CD4-positive, alpha-beta memory T cell (primary cell): ENCODE measurements at regions not wholly inside any gene's neighbourhood (a gene's known extent, or its start where the extent isn't known, plus 50 kb on each side); places are given as distances from the start of the nearest gene placed in this dataset.

ENCODE experiments used
- CTCF ChIA-PET: fragments of 350-600 bp; sonication (Branson Sonifier 250); formaldehyde crosslinking; loops from one replicate; lab custom pipeline; 2021; ENCODE audit warnings: inconsistent platforms; ENCODE audit not compliant: partially characterized antibody; lab: Charles Lee
- POLR2A ChIA-PET: fragments of 350-600 bp; sonication (Branson Sonifier 250); formaldehyde crosslinking; loops from one replicate; lab custom pipeline; 2021; ENCODE audit not compliant: partially characterized antibody; lab: Charles Lee
- DNase-seq, 5 donors: peaks; one replicate each; pipeline versions ENCODE4 v3.0.0 to v3.0.0-alpha.2; 2020 to 2022; ENCODE audit warnings: mixed read lengths in 1 of 5
- H3K27ac ChIP-seq: one replicate; pipeline ENCODE4 v1.7.0; 2013; ENCODE audit warnings: low read depth, low read length
- H3K27me3 ChIP-seq: 2 replicates; pipeline ENCODE4 v1.7.0; 2013; ENCODE audit warnings: mild to moderate bottlenecking, low read length, moderate library complexity; ENCODE audit not compliant: insufficient read depth
- H3K36me3 ChIP-seq: 2 replicates; pipeline ENCODE4 v1.7.0; 2013; ENCODE audit warnings: mild to moderate bottlenecking, low read length, moderate library complexity; ENCODE audit not compliant: insufficient read depth
- H3K4me1 ChIP-seq: 2 replicates; pipeline ENCODE4 v1.7.0; 2013; ENCODE audit warnings: mild to moderate bottlenecking, low read length, moderate library complexity; ENCODE audit not compliant: insufficient read depth
- H3K4me3 ChIP-seq, 2 donors: one replicate each; pipeline ENCODE4 v1.7.0; 2013; ENCODE audit warnings: low read length in 2 of 2, mild to moderate bottlenecking in 1 of 2
- H3K9me3 ChIP-seq, 2 donors: one replicate each; pipeline ENCODE4 v1.7.0; 2013; ENCODE audit warnings: low read length in 2 of 2, control low read depth in 1 of 2; ENCODE audit not compliant: control insufficient read depth in 1 of 2
- H3K27ac Mint-ChIP-seq, 7 donors: one replicate each; pipeline ENCODE4 v1.8.0; 2020 to 2021; ENCODE audit warnings: mixed read lengths in 7 of 7, mild to moderate bottlenecking in 6 of 7, inconsistent platforms in 3 of 7, moderate library complexity in 3 of 7
- H3K27me3 Mint-ChIP-seq, 2 donors: one replicate each; pipeline ENCODE4 v1.8.0; 2020 to 2021; ENCODE audit warnings: mixed read lengths in 2 of 2
- H3K36me3 Mint-ChIP-seq, 2 donors: one replicate each; pipeline ENCODE4 v1.8.0; 2020 to 2021; ENCODE audit warnings: mixed read lengths in 2 of 2, inconsistent platforms in 1 of 2, mild to moderate bottlenecking in 1 of 2
- H3K4me1 Mint-ChIP-seq, 4 donors: one replicate each; pipeline ENCODE4 v1.8.0; 2020 to 2021; ENCODE audit warnings: mixed read lengths in 4 of 4, mild to moderate bottlenecking in 1 of 4
- H3K4me3 Mint-ChIP-seq, 8 donors: one replicate each; pipeline ENCODE4 v1.8.0; 2020 to 2021; ENCODE audit warnings: mixed read lengths in 8 of 8, mild to moderate bottlenecking in 7 of 8, moderate library complexity in 6 of 8, inconsistent platforms in 3 of 8
- H3K9me3 Mint-ChIP-seq, 8 donors: one replicate each; pipeline ENCODE4 v1.8.0; 2020 to 2021; ENCODE audit warnings: mixed read lengths in 8 of 8, mild to moderate bottlenecking in 5 of 8, inconsistent platforms in 3 of 8, moderate library complexity in 1 of 8
- intact Hi-C: fragments of 100-400 bp; cut with micrococcal nuclease; formaldehyde crosslinking; loops from one replicate; pipeline ENCODE4 v1.15.1; 2023

- Mint-ChIP-seq H3K4me3 (no peak overlapping the region), H3K4me1 (no peaks in the 10 kb centered on the region), H3K27ac (no peak overlapping the region), H3K36me3 (no peaks in the 10 kb centered on the region), H3K9me3 (peaks cover 0 to 12% (median 6%) of the 10 kb centered on the region in 8 donors), H3K27me3 (peaks cover 11 to 16% of the 10 kb centered on the region in 2 donors)
- ChIA-PET CTCF (no interaction called here), POLR2A (no interaction called here)
- DNase-seq = no peak
- no peaks in the 10 kb centered on the region for H3K4me1 ChIP-seq
- intact Hi-C loops = no loop called here
- no peaks in the 10 kb centered on the region for H3K27me3 ChIP-seq
- no peak overlapping the region for H3K4me3 ChIP-seq
- no peaks in the 10 kb centered on the region for H3K9me3 ChIP-seq
- no peaks in the 10 kb centered on the region for H3K36me3 ChIP-seq
- no peak overlapping the region for H3K27ac ChIP-seq
Observed at GRCh38 chr22:49406047-49406650, 421.5 kb downstream of the BRD1 start.

GRCh38 chr22:49405590-49405989, 422.1 kb downstream of the BRD1 start:
- Mint-ChIP-seq H3K4me3 (no peak overlapping the region), H3K4me1 (no peaks in the 10 kb centered on the region), H3K27me3 (peaks cover 9 to 15% of the 10 kb centered on the region in 2 donors), H3K9me3 (peaks cover 0 to 11% (median 6%) of the 10 kb centered on the region in 8 donors), H3K27ac (no peak overlapping the region), H3K36me3 (no peaks in the 10 kb centered on the region)
- no peaks in the 10 kb centered on the region for H3K27me3 ChIP-seq
- ChIA-PET POLR2A (no interaction called here), CTCF (no interaction called here)
- no peak overlapping the region for H3K27ac ChIP-seq
- intact Hi-C loops = no loop called here
- no peaks in the 10 kb centered on the region for H3K9me3 ChIP-seq
- H3K36me3 ChIP-seq = no peaks in the 10 kb centered on the region
- H3K4me1 ChIP-seq = no peaks in the 10 kb centered on the region
- H3K4me3 ChIP-seq = no peak overlapping the region
- DNase-seq = no peak

- Mint-ChIP-seq H3K27me3 (peaks cover 9 to 15% of the 10 kb centered on the region in 2 donors), H3K9me3 (peaks cover 0 to 9% (median 5%) of the 10 kb centered on the region in 8 donors), H3K27ac (no peak overlapping the region), H3K4me3 (no peak overlapping the region), H3K36me3 (no peaks in the 10 kb centered on the region), H3K4me1 (no peaks in the 10 kb centered on the region)
- CTCF ChIA-PET = no interaction called here
- Histone ChIP-seq H3K4me3 (no peak overlapping the region), H3K27ac (no peak overlapping the region), H3K36me3 (no peaks in the 10 kb centered on the region), H3K9me3 (no peaks in the 10 kb centered on the region), H3K27me3 (no peaks in the 10 kb centered on the region), H3K4me1 (no peaks in the 10 kb centered on the region)
- POLR2A ChIA-PET = no interaction called here
- intact Hi-C loops = no loop called here
- no peak for DNase-seq
Observed at GRCh38 chr22:49404576-49405241, 423.0 kb downstream of the BRD1 start.

DNA sequence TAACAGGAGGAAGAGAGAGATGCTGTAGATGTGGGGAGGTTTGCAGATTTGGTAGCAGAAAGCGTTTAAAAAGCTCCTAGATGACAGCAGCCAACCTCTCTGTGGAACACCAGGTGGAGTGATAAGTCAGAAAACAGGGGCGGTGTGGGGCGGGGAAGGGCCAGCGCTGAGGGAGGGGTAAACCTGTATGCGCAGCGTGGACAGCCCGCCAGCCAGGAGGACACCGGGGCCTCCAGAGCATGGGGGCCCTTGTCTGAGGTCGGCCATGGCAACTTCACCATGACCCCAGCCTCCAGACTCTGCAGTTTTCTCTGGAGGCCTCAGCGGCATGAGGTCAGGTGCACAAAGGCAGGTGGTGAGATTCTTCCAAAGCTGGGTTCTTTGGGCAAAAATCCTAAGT, 423.7 kb downstream of the BRD1 start:
- Histone ChIP-seq H3K4me1 (no peaks in the 10 kb centered on the region), H3K36me3 (no peaks in the 10 kb centered on the region), H3K27me3 (no peaks in the 10 kb centered on the region), H3K27ac (no peak overlapping the region), H3K4me3 (no peak overlapping the region), H3K9me3 (no peaks in the 10 kb centered on the region)
- H3K27ac Mint-ChIP-seq = no peak overlapping the region
- POLR2A ChIA-PET = no interaction called here
- peaks cover 9 to 11% of the 10 kb centered on the region in 2 donors for H3K27me3 Mint-ChIP-seq
- no peak for DNase-seq
- CTCF ChIA-PET = no interaction called here
- H3K4me1 Mint-ChIP-seq = no peaks in the 10 kb centered on the region
- H3K4me3 Mint-ChIP-seq = no peak overlapping the region
- H3K9me3 Mint-ChIP-seq = peaks cover 0 to 3% (median 0%) of the 10 kb centered on the region in 8 donors
- intact Hi-C loops = no loop called here
- H3K36me3 Mint-ChIP-seq = no peaks in the 10 kb centered on the region

- peaks cover 7 to 9% of the 10 kb centered on the region in 2 donors for H3K27me3 Mint-ChIP-seq
- DNase-seq = no peak
- no peaks in the 10 kb centered on the region for H3K27me3 ChIP-seq
Observed at GRCh38 chr22:49403102-49403501, 424.6 kb downstream of the BRD1 start.

GRCh38 chr22:49402169-49402568, 425.5 kb downstream of the BRD1 start:
- H3K4me3 ChIP-seq = no peak overlapping the region
- Mint-ChIP-seq H3K4me1 (no peaks in the 10 kb centered on the region), H3K27me3 (peaks cover 8 to 13% of the 10 kb centered on the region in 2 donors), H3K27ac (no peak overlapping the region), H3K36me3 (no peaks in the 10 kb centered on the region), H3K9me3 (peaks cover 0 to 2% (median 0%) of the 10 kb centered on the region in 8 donors), H3K4me3 (no peak overlapping the region)
- CTCF ChIA-PET = no interaction called here
- POLR2A ChIA-PET = no interaction called here
- no peak overlapping the region for H3K27ac ChIP-seq
- H3K36me3 ChIP-seq = no peaks in the 10 kb centered on the region
- H3K4me1 ChIP-seq = no peaks in the 10 kb centered on the region
- intact Hi-C loops = no loop called here
- H3K27me3 ChIP-seq = no peaks in the 10 kb centered on the region
- H3K9me3 ChIP-seq = no peaks in the 10 kb centered on the region
- DNase-seq = no peak

More at GRCh38 chr22:49403102-49403501, 424.6 kb downstream of the BRD1 start:
- no peaks in the 10 kb centered on the region for H3K9me3 ChIP-seq
- Mint-ChIP-seq H3K27ac (no peak overlapping the region), H3K9me3 (peaks cover 0 to 3% (median 0%) of the 10 kb centered on the region in 8 donors), H3K4me3 (no peak overlapping the region), H3K4me1 (no peaks in the 10 kb centered on the region), H3K36me3 (no peaks in the 10 kb centered on the region)
- no peaks in the 10 kb centered on the region for H3K4me1 ChIP-seq
- no peaks in the 10 kb centered on the region for H3K36me3 ChIP-seq
- H3K27ac ChIP-seq = no peak overlapping the region
- ChIA-PET POLR2A (no interaction called here), CTCF (no interaction called here)
- H3K4me3 ChIP-seq = no peak overlapping the region
- intact Hi-C loops = no loop called here

DNA sequence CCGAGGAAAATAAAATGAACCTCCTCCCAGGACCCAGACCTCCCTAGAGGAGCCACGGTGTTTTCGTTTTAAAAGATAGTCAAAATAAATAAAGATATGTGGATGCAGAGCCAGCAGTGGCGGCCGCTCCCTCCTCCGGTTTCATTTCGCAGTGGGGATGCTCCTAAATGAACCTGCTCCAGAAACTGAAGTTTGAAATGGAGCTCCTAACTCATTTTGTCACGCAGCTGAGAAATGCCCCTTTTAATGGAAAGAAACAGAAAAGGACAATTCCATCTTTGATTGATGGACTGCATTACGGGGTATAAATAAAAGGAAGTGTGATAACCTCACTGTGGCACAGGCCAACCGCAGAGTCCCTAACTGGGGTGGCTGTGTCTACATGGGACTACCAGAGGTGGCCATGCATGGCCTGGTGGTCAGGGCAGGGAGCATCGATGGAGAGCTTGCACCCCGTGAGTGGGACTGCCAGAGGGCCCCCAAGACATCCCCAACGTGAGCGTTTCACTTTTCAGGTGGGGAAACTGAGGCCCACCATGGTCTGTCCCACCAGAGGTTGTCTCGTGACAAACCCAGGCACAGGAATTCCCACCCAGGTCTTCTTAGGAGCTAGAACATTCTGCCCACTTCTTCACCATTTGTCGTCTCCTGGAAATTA, 426.6 kb downstream of the BRD1 start:
- CTCF ChIA-PET = no interaction called here
- no peaks in the 10 kb centered on the region for H3K4me1 Mint-ChIP-seq
- DNase-seq = no peak
- POLR2A ChIA-PET = no interaction called here
- H3K27me3 Mint-ChIP-seq = peaks cover 7 to 8% of the 10 kb centered on the region in 2 donors
- Histone ChIP-seq H3K9me3 (no peaks in the 10 kb centered on the region), H3K4me1 (no peaks in the 10 kb centered on the region), H3K27ac (no peak overlapping the region), H3K27me3 (no peaks in the 10 kb centered on the region), H3K36me3 (no peaks in the 10 kb centered on the region), H3K4me3 (no peak overlapping the region)
- H3K4me3 Mint-ChIP-seq = no peak overlapping the region
- no peaks in the 10 kb centered on the region for H3K36me3 Mint-ChIP-seq
- H3K9me3 Mint-ChIP-seq = peaks cover 0 to 2% (median 0%) of the 10 kb centered on the region in 8 donors
- intact Hi-C loops = no loop called here
- H3K27ac Mint-ChIP-seq = no peak overlapping the region
